KBM-7 (cell line): ENCODE measurements at regions not wholly inside any gene's neighbourhood (a gene's known extent, or its start where the extent isn't known, plus 50 kb on each side); places are given as distances from the start of the nearest gene placed in this dataset.

Source experiments
- DNase-seq: peaks from one replicate; pipeline ENCODE4 v3.0.0-alpha.2; 2015
- in situ Hi-C: fragments of 300-500 bp; cut with MboI; formaldehyde crosslinking; loops from 2 replicates; pipeline ENCODE4 v1.14.3; 2020; ENCODE audit warnings: low sequenced_read_pairs, low pct_unique_long_range_greater_than_20kb, mixed read lengths

GRCh38 chr14:28077021-28077420, 689.6 kb upstream of the FOXG1 start:
- in situ Hi-C loops = no loop called here
- no peak for DNase-seq

DNA sequence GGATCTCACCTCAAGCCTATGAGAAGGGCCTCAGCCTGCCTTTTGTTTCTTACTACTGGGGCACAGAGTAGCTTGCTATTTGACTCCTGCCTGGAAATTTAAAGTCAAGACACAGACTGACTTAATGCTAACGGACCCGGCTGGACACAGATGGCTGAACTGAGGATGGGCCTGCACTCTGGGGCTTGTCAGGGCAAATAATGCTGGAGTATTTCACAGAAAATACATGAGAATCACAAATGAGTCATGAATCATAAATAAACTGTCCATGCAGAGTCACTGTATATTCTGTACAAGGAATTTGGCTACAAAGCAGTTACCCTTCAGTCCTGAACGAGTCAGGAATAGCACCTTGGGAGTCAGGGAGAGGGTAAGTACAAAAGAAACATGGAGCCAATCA, 683.2 kb upstream of the FOXG1 start:
- no peak for DNase-seq
- in situ Hi-C loops = no loop called here

GRCh38 chr14:28088125-28088524, 678.5 kb upstream of the FOXG1 start:
- no peak for DNase-seq
- in situ Hi-C loops = no loop called here

DNA sequence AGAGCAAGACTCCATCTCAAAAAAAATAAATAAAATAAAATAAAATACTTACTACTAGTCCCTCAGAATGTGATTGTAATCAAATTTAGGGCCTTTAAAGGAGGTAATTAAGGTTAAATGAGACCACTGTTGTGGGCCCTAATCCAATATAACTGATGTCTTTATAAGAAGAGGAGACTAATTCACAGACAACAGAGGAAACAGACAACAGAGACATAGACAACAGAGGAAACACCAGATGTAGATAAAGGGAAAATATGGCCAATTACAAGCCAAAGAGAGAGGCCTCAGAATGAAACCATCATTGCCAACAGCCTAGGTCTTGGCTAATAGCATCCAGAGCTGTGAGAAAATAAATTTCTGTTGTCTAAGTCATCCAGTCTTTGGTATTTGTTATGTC, 669.0 kb upstream of the FOXG1 start:
- in situ Hi-C loops = no loop called here
- no peak for DNase-seq

DNA sequence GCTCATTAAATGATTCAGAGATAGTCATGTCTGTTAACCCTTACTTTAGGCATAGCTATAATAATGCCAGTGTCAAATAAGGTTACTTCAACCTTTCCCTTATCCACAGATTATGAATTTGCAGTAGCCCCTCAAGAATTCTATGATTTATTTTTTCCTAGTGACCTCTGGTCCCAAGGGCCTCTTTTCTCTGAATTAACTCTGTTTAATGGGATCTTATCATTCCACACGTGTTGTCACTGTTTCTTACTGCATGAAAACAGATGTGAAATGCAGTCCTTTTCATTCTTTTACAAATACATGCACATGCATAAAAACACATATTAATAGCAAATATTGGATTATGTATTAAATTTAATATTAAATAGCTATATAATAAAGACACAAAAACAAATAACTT, 667.7 kb upstream of the FOXG1 start:
- no peak for DNase-seq
- in situ Hi-C loops = no loop called here

DNA sequence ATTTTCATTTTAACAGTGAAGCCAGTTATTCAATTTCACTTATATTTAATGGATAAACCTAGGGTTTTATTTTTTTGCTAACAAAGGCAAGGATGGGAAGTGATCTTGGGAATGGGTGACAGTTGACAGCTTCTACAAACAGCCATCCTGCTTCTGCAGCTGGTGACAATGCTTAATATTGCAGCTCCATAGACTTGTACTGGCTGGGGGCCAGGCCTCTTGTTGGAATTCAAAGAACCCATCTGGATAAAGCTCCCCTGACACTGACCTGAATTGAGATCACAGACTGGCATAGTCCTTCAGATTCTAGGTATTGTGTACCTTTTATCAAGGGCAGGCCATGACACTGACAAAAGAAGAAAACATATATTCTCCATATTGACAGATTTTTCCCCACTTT, 664.6 kb upstream of the FOXG1 start:
- in situ Hi-C loops = no loop called here
- DNase-seq = no peak

DNA sequence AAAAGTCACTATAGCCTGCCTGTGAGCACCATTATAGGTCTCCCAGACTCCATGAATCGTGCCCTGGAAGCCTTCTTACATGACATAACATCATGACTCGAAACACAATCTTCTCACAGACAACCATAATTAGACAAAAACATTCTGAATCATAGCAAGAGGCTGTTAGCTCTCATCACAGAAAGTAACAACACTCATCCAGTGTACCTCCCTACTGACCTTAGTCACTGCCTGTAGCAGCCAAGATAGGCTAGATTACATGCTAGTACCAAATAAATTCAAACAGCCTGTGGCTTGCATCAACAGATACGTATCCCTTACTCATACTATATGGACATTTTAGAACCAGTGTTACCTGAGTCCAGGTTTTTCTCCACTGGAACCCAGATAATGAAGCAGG, 663.8 kb upstream of the FOXG1 start:
- no peak for DNase-seq

DNA sequence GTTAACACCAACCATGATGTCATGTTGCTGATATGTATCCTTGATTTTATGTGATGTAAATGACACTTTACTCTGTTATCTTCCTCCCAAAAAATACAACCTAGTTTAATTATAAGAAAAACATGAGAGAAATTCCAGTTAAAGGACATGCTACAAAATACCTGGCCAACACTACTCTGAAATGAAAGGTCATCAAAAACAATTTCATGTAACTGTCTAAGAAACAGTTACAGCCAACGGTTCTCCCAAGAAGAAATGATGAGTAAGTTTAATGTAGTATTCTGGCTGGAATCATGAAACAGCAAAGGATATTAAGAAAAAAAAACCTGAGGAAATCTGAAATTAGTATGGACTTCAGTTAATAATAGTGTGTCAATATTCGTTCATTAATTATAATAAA, 653.3 kb upstream of the FOXG1 start:
- in situ Hi-C loops = no loop called here
- no peak for DNase-seq

More for the DNA sequence above, 663.8 kb upstream of the FOXG1 start:
- in situ Hi-C loops = no loop called here

DNA sequence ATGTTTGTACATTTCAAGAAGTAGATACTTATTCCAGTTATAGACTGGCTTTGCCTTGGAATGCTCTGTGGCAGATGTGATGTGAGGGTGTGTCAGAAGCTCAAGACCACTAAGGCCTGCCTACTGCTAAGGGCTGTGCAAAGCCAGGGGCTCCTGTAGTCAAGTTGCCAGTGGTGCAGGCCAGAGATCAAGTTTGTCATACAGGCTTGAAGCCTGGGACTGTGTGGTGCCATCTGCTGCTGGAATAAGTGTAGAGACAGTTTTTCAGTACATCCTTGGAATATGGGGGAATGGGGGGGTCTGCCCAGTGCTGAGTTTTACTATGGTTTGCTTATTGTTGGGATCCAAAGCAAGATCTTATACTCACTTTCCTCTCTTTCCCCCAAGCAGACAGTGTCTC, 649.9 kb upstream of the FOXG1 start:
- in situ Hi-C loops = no loop called here
- DNase-seq = no peak

DNA sequence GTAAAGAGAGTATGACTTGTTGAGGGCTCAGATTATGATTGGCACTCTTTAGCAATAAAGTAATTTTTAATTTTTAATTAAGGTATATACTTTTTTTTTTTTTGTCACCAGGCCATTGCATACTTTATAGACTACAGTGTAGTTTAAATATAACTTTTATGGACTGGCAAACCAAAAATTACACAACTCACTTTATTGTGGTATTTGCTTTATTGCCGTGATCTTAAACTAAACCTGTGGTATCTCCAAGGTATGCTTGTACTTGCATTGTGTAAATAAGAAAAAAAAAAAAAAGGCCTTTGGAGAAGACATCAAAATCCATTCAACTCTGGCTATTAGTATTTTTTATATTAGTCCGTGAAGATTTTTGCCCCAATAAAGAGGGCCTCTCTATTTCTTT, 646.7 kb upstream of the FOXG1 start:
- no peak for DNase-seq
- in situ Hi-C loops = no loop called here

- no peak for DNase-seq
- in situ Hi-C loops = no loop called here
These were observed 646.2 kb upstream of the FOXG1 start for GRCh38 chr14:28120391-28120790.

GRCh38 chr14:28121512-28122297, 644.9 kb upstream of the FOXG1 start:
- in situ Hi-C loops = no loop called here
- no peak for DNase-seq

DNA sequence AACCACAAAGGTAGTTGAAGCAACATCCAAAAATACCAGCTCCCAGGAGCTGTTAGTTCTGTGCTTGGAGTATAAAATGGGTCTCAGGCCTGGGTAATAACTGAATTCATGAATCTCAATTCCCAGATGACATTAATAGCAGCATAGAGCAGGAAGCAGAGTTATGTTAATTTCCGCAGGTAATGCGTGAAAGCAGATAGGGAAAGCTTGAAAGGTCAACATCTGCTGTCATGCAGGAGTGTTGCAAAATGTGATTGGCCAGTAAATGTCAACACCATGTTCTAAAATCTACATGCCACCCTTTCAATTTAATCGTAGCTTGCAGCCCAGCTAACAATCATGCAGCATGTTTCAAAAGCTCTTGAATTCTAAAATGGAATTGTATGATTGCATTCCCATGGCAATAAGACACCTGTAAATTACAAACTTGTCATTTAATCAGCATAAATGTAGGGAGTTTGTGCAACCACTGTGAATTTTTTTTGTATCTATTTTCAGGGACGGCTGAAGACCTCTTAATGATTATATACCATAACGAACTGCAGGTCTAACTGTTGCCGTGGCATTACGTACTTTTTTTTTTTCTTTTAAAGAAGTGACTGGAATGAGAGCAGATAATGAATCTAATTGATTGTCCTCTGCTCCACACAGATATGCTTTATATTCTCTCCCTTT, 635.8 kb upstream of the FOXG1 start:
- in situ Hi-C loops = no loop called here

GRCh38 chr14:28138341-28138740, 628.2 kb upstream of the FOXG1 start:
- no peak for DNase-seq

More for the DNA sequence above, 635.8 kb upstream of the FOXG1 start:
- DNase-seq = no peak

DNA sequence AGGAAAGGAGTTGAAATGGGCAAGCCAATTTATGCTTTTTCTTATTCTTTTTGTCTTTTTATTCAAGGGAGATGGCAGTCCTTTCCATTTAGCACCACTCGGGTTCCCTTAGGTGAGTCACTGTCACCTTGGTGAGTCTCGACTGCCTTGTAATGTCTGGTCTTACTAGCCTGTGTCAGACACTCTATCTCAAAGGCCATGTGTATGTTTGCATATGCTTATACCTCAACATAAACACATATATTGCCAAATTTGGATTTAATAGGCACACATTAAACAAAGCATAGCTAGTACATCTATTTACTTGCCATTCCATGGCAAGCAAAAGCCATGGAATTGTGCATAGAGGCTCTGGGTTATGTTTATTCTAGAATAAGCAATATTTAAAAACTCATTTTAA, 624.9 kb upstream of the FOXG1 start:
- DNase-seq = no peak
- in situ Hi-C loops = no loop called here

More at GRCh38 chr14:28138341-28138740, 628.2 kb upstream of the FOXG1 start:
- in situ Hi-C loops = no loop called here

DNA sequence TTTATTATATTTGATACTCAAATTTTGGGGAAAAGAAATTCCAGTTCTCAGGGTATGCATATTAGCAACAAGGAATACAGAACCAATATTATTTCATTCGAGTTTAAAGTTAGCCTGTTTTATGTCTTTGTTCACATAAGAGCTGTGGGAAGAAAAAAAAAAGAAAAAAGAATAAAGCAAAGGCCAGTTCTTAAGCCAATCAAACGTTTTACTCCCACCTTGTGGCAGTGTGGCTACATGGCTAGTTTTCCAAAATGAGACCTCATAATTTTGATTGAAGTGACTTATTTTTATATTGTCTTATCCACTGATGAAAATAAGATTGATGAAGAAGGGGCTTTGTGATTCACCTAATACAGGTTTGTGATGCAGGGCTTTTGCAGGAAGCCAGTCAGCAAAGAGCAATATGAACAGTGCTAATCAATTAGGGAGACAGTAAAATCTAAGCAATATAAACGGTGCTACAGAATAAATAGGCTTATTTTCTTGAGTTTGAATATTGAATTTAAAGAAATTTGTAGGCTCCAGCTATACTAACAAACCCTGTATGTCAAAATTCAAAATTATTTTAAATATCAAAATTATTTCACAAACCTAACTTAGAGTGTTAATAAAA, 624.1 kb upstream of the FOXG1 start:
- peak; percentile 4 for DNase-seq

GRCh38 chr14:28143316-28143715, 623.3 kb upstream of the FOXG1 start:
- in situ Hi-C loops = no loop called here
- DNase-seq = no peak

More for the DNA sequence above, 624.1 kb upstream of the FOXG1 start:
- in situ Hi-C loops = no loop called here

DNA sequence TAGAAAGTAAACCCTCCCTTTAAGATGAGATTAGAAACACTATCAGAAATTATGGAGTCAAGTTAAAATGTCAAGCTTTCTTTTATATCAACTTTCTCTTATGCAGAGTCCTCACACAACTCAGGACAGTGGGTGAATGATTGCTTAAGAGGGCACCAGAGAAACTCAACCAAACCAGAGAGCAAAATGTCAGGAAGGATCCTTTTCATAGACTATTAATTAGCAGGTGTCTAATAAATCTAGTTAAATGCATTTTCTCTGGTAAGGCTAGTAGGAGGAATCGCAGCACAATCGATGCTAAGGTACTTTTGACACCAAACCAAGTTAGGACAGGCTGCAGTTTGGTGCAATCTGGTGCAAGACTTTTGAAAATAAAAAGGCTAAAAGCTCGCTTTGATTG, 614.7 kb upstream of the FOXG1 start:
- no peak for DNase-seq
- in situ Hi-C loops = no loop called here

DNA sequence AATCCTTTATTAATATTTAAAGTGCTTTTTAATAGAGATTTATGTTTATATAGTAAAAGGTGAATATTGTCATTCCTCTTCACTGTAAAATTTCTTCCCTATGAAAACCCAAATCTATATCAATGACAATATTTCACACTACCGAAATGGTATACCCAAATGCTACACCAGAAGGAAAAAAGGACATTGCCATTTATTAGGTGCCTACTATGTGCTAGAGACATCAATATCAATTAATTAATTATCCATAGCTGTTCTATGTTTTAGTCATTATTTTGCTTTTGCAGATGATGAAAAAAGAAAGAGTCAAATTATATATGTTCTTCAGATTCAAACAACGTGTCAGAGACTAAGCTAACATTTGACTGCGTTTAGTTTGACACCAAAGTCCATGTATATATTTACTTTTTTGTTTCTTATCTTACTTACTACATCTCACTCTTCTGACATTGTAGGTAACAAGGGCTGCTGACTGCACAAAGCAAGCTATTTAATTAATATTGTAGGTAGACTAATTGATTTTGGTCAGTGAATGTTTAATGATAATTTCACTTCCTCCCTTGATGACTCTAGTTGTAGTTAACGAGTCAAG, 614.0 kb upstream of the FOXG1 start:
- in situ Hi-C loops = no loop called here

GRCh38 chr14:28157289-28157869, 609.2 kb upstream of the FOXG1 start:
- no peak for DNase-seq
- in situ Hi-C loops = no loop called here

More for the DNA sequence above, 614.0 kb upstream of the FOXG1 start:
- DNase-seq = no peak
